HEK293 (cell line): ENCODE measurements at regions not wholly inside any gene's neighbourhood (a gene's known extent, or its start where the extent isn't known, plus 50 kb on each side); places are given as distances from the start of the nearest gene placed in this dataset.

Experiments
- CTCF ChIA-PET: fragments of 350-600 bp; formaldehyde crosslinking; extraction: SDS; loops from one replicate; lab custom pipeline; 2021; ENCODE audit warnings: antibody characterized with exemption; lab: Yijun Ruan, JAX
- POLR2A ChIA-PET: fragments of 300-600 bp; formaldehyde crosslinking; extraction: SDS; loops from one replicate; lab custom pipeline; 2020; ENCODE audit warnings: antibody characterized with exemption, inconsistent platforms; lab: Yijun Ruan, JAX
- H3K27ac ChIP-seq: fragments of 200-500 bp; sonication (Bioruptor generic); 2 replicates; pipeline ENCODE4 v1.5.1; 2014; ENCODE audit warnings: low read depth, low read length, control low read depth, inconsistent platforms; ENCODE audit errors: extremely low read depth
- H3K36me3 ChIP-seq, 2 experiments: fragments of 200-500 bp in 1 of 2; sonication (Bioruptor generic) in 1 of 2; 1 replicate in 1 of 2; 2 replicates in 1 of 2; pipeline ENCODE4 v1.5.1; 2014 to 2017; ENCODE audit warnings: inconsistent platforms in 2 of 2, low read length in 2 of 2; ENCODE audit not compliant: control insufficient read depth in 2 of 2, insufficient read depth in 1 of 2
- H3K4me1 ChIP-seq: fragments of 200-500 bp; sonication (Bioruptor generic); 2 replicates; pipeline ENCODE4 v1.5.1; 2014; ENCODE audit warnings: mild to moderate bottlenecking, low read length, inconsistent platforms; ENCODE audit not compliant: control insufficient read depth, insufficient read depth
- H3K4me3 ChIP-seq: 2 replicates; pipeline ENCODE4 v1.5.1; 2011; ENCODE audit warnings: low read depth, mild to moderate bottlenecking, control low read depth, low read length, moderate library complexity
- H3K9me3 ChIP-seq: fragments of 200-500 bp; sonication (Bioruptor generic); 2 replicates; pipeline ENCODE4 v1.5.1; 2014; ENCODE audit warnings: low read depth, low read length, inconsistent platforms; ENCODE audit not compliant: control insufficient read depth, insufficient read depth
- HIC1 ChIP-seq: fragments of 450-650 bp; formaldehyde crosslinking; IDR thresholded peaks from 2 replicates; pipeline ENCODE4 v1.5.1; 2016; ENCODE audit warnings: missing biosample characterization, missing genetic modification characterization
- KLF16 ChIP-seq: fragments of 450-650 bp; formaldehyde crosslinking; IDR thresholded peaks from 2 replicates; pipeline ENCODE4 v1.5.1; 2017; ENCODE audit warnings: missing biosample characterization, missing genetic modification characterization
- PATZ1 ChIP-seq: fragments of 450-650 bp; formaldehyde crosslinking; IDR thresholded peaks from 2 replicates; pipeline ENCODE4 v1.5.1; 2016; ENCODE audit warnings: missing biosample characterization, missing genetic modification characterization
- PRDM2 ChIP-seq: fragments of 450-650 bp; formaldehyde crosslinking; IDR thresholded peaks from 2 replicates; pipeline ENCODE4 v1.5.1; 2016; ENCODE audit warnings: missing biosample characterization, missing genetic modification characterization, borderline replicate concordance
- YY1 ChIP-seq: fragments of 450-650 bp; formaldehyde crosslinking; IDR thresholded peaks from 2 replicates; pipeline ENCODE4 v1.5.1; 2018; ENCODE audit warnings: missing biosample characterization, missing genetic modification characterization
- YY2 ChIP-seq: fragments of 450-650 bp; formaldehyde crosslinking; IDR thresholded peaks from 2 replicates; pipeline ENCODE4 v1.5.1; 2016; ENCODE audit warnings: missing biosample characterization, missing genetic modification characterization
- ZBTB20 ChIP-seq: fragments of 450-650 bp; formaldehyde crosslinking; IDR thresholded peaks from 2 replicates; pipeline ENCODE4 v1.5.1; 2016; ENCODE audit warnings: missing biosample characterization, missing genetic modification characterization
- ZBTB6 ChIP-seq: fragments of 450-650 bp; formaldehyde crosslinking; IDR thresholded peaks from 2 replicates; pipeline ENCODE4 v1.5.1; 2017; ENCODE audit warnings: missing biosample characterization, missing genetic modification characterization
- ZFP41 ChIP-seq: fragments of 450-650 bp; formaldehyde crosslinking; IDR thresholded peaks from 2 replicates; pipeline ENCODE4 v1.5.1; 2016; ENCODE audit warnings: missing biosample characterization, missing genetic modification characterization, borderline replicate concordance
- ZNF16 ChIP-seq: fragments of 450-650 bp; formaldehyde crosslinking; IDR thresholded peaks from 2 replicates; pipeline ENCODE4 v1.5.1; 2016; ENCODE audit warnings: low read depth, missing biosample characterization, missing genetic modification characterization
- ZNF202 ChIP-seq: fragments of 450-650 bp; formaldehyde crosslinking; IDR thresholded peaks from 2 replicates; pipeline ENCODE4 v1.5.1; 2016; ENCODE audit warnings: missing biosample characterization, missing genetic modification characterization, borderline replicate concordance
- ZNF416 ChIP-seq: fragments of 450-650 bp; formaldehyde crosslinking; IDR thresholded peaks from 2 replicates; pipeline ENCODE4 v1.5.1; 2016; ENCODE audit warnings: missing biosample characterization, missing genetic modification characterization
- ZNF423 ChIP-seq: fragments of 450-650 bp; formaldehyde crosslinking; IDR thresholded peaks from 2 replicates; pipeline ENCODE4 v1.5.1; 2016; ENCODE audit warnings: missing biosample characterization, missing genetic modification characterization
- ZNF426 ChIP-seq: fragments of 450-650 bp; formaldehyde crosslinking; IDR thresholded peaks from 2 replicates; pipeline ENCODE4 v1.5.1; 2017; ENCODE audit warnings: missing biosample characterization, missing genetic modification characterization, mild to moderate bottlenecking, inconsistent platforms, moderate library complexity
- ZNF555 ChIP-seq: fragments of 450-650 bp; formaldehyde crosslinking; conservative IDR thresholded peaks from 2 replicates; pipeline ENCODE4 v1.5.1; 2017; ENCODE audit warnings: missing biosample characterization, mild to moderate bottlenecking, missing genetic modification characterization, inconsistent platforms
- ZNF580 ChIP-seq: fragments of 450-650 bp; formaldehyde crosslinking; IDR thresholded peaks from 2 replicates; pipeline ENCODE4 v1.5.1; 2016; ENCODE audit warnings: missing biosample characterization, missing genetic modification characterization
- ZNF596 ChIP-seq: fragments of 450-650 bp; IDR thresholded peaks from 2 replicates; pipeline ENCODE4 v1.5.0; 2018; ENCODE audit warnings: missing biosample characterization, mild to moderate bottlenecking, missing genetic modification characterization, moderate library complexity
- ZNF645 ChIP-seq: fragments of 450-650 bp; formaldehyde crosslinking; IDR thresholded peaks from 2 replicates; pipeline ENCODE4; 2016; ENCODE audit warnings: missing biosample characterization, missing genetic modification characterization
- ZNF791 ChIP-seq: fragments of 450-650 bp; formaldehyde crosslinking; IDR thresholded peaks from 2 replicates; pipeline ENCODE4 v1.5.1; 2016; ENCODE audit warnings: missing biosample characterization, missing genetic modification characterization
- ZNF843 ChIP-seq: fragments of 450-650 bp; formaldehyde crosslinking; IDR thresholded peaks from 2 replicates; pipeline ENCODE4 v1.5.1; 2016; ENCODE audit warnings: missing biosample characterization, missing genetic modification characterization

DNA sequence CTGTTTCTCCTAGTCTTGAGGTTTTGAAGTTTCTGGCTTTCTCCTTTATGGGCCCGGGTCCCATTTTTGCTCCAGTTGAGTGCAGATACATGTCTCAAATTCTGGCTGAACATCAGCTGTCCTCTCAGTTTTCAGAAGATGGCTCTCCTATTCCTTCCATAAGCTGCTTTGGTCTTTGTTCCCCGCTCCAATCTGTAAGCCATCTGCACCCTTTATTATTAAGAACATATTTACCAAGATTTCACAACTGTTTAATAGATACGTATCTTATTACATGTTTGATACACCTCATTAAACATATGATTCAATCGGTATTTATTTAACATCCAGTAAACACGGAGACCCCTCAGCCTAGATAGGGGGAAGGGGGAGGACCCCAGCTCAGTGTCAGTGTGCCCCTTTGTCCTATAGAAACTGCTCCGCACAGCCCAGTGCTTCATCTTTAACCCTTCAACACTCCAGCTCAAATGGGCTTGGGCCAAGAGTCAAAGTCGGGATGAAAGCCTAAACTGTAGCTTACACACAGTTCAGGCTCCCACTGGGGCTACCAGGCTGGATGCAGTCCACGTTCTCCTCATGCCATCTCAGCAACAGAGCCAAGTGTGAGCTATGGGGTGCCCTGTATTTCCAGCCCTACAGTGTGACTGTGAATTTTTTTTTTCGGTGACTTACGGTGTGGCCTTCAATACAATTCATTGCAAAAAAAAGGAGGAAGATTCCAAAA, 166.0 kb upstream of the ZFHX3 start (continued):
- TF ChIP-seq HIC1 (tag by site-specific recombination) (no peak), ZNF791 (tag by site-specific recombination) (no peak), ZNF596 (tag by site-specific recombination) (no peak), YY2 (no peak), ZNF16 (tag by site-specific recombination) (no peak), ZNF645 (tag by site-specific recombination) (no peak), ZBTB6 (tag by site-specific recombination) (no peak), ZNF416 (tag by site-specific recombination) (no peak), ZNF580 (tag by site-specific recombination) (no peak), ZFP41 (no peak), ZNF426 (tag by site-specific recombination) (no peak)
- TF ChIP-seq, all 188 proteins: peak for 0

GRCh38 chr16:73212431-73212830, 164.5 kb upstream of the ZFHX3 start:
- no peaks in the 10 kb centered on the region for H3K4me1 ChIP-seq
- no peaks in the 10 kb centered on the region for H3K9me3 ChIP-seq
- no peak overlapping the region for H3K4me3 ChIP-seq
- no peaks in the 10 kb centered on the region for H3K36me3 ChIP-seq
- CTCF ChIA-PET = interaction anchor here (0.6 kb wide), 1 partner anchor 19 kb away, joined by 3 read pairs; no protein-coding TSS in a partner anchor
- H3K27ac ChIP-seq = no peak overlapping the region
- POLR2A ChIA-PET = no interaction called here
- no peak for TF ChIP-seq ZNF843
- no peak for TF ChIP-seq YY1 (tag by site-specific recombination)
- TF ChIP-seq KLF16 (tag by site-specific recombination) = no peak
- TF ChIP-seq ZNF555 (tag by site-specific recombination) = no peak
- TF ChIP-seq ZNF423 (tag by site-specific recombination) = no peak
- TF ChIP-seq ZBTB20 (tag by site-specific recombination) = no peak
- TF ChIP-seq, all 188 proteins: peak for 0

DNA sequence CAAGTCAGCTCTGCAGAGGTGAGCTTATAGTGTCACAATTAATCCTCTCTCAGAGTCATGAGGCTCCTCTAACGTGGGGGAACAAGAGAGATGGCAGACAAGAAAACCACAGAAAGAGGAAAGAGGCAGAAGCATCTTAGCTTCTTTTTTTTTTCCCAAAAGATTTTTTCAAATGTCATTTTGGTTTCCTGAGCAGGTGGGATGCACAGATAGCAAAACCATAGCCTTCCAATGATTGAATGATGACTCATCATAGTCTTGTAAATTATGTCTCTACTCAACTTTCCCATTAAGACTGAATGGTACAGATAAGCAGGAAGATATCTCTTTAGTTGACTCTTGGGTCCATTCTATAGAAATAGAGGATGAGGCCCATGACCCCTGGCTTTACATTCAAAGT, 162.8 kb upstream of the ZFHX3 start:
- Histone ChIP-seq H3K9me3 (no peaks in the 10 kb centered on the region), H3K27ac (no peak overlapping the region), H3K4me1 (no peaks in the 10 kb centered on the region), H3K4me3 (no peak overlapping the region), H3K36me3 (no peaks in the 10 kb centered on the region)
- ChIA-PET POLR2A (no interaction called here), CTCF (no interaction called here)
- TF ChIP-seq PATZ1 (tag by site-specific recombination) (no peak), ZNF202 (no peak), PRDM2 (tag by site-specific recombination) (no peak)
